ENCODE measurements at regions not wholly inside any gene's neighbourhood (a gene's known extent, or its start where the extent isn't known, plus 50 kb on each side); places are given as distances from the start of the nearest gene placed in this dataset.
"Not testable (repeated sequence)": the region's sequence is repeated elsewhere in the genome, so short reads cannot be mapped to it uniquely, and the experiment has no call there.

GRCh38 chr2:228568275-228568674 lies 386.8 kb upstream of the SPHKAP start:
- DNase-seq: not testable (repeated sequence)

GRCh38 chr2:228561816-228562215 lies 380.3 kb upstream of the SPHKAP start:
- no peak for DNase-seq

DNA sequence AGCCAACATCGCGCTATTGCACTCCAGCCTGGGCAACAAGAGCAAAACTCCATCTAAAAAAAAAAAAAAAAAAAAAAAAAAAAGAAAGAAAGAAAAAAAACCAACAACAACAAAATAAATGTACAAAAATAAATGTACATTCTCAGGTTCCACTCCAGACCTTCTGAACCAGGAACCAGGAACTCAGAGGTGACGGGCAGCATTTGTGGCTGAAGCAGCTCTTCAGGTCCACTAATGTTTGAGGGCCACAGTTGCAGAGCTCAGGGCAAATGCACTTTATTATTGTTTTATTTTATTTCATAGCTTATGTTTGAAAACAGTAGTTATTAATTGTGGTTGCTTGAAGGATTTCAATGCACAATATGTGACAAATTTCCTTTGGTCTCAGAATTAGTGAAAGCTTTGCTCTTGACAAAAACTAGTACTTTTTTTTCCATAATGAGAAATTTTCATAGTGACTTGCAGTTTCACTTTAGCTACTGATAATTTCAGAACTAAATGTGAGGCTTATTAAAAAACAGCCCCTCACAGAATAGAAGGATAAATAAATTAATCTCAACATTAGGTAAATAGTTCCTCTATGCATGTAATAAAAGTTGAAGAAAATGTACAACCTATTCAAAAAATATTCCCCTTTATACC lies 378.4 kb upstream of the SPHKAP start:
- no peak for DNase-seq

GRCh38 chr2:228556717-228557116 lies 375.2 kb upstream of the SPHKAP start:
- DNase-seq: peak; percentile 9

- peak; percentile 12 for DNase-seq
Observed at GRCh38 chr2:228549441-228550007, 368.0 kb upstream of the SPHKAP start.

DNA sequence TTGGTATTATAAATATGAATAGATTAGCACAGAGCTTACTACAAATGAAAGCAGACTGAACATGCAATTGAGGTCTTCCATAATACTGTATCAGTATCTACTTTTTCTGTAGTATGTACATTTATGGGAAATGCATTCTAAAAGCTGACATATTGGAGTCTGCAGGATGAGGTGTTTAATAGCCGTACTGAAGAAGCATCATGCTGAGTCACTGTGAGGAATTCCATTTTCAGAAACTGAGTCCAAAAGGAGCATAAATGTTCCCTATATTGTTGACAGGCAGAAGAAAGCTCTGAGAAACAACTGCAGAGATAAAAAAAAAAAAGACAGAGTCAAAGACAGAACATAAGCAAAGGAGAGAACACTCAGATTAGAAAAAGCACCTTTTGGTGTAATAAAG lies 366.7 kb upstream of the SPHKAP start:
- no peak for DNase-seq

GRCh38 chr2:228545748-228546145 lies 364.3 kb upstream of the SPHKAP start:
- DNase-seq: no peak

DNA sequence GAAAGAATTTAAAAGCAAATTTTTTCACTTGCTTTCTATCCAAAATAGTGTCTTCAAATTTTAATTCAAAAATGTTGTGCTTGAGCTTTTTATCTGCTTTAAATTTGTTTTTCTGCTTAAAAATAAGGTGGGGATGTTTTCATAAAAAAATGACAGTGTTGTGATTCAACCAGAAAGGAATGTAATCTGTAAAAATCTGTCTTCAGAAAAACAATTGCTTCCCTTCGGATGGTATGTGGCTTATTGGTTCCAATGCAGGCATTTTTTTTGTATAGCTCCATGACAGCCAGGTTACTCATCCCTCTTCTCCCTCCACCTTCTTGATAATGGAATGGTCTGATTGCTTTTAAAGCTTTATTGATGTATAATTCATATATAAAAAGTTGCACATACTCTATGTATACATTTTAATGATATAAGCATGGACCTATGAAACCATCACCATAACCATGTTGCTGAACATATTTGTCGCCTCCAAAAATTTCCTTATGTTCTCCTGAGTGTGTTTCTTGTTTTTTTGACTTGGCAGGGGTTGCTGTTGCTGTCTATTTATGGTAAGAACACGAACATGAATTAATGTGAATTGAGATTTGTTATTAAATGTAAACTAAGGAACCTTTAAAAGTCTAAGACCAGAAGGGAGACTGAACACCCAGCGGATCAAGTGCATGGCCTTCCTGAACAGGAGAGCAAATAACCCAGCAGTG lies 363.7 kb upstream of the SPHKAP start:
- DNase-seq: peak; percentile 37

DNA sequence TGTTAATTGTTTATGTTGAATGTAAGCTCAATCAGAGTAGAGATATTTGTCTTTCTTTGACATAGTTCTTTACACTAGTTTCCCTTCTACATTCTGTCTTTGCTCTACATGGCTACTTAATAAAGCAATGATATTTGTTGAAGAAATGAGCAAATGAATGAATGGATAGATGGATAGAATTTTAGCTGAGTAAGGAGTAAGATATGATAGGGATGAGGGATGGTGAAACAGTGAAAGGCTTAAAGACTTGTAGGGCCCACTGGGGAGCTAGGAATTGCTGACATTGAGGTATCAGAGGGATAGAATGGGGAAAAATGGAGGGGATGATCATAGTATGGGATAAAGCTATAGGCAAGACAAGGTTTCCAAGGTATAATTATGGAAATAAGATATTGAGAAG lies 361.6 kb upstream of the SPHKAP start:
- DNase-seq: no peak

DNA sequence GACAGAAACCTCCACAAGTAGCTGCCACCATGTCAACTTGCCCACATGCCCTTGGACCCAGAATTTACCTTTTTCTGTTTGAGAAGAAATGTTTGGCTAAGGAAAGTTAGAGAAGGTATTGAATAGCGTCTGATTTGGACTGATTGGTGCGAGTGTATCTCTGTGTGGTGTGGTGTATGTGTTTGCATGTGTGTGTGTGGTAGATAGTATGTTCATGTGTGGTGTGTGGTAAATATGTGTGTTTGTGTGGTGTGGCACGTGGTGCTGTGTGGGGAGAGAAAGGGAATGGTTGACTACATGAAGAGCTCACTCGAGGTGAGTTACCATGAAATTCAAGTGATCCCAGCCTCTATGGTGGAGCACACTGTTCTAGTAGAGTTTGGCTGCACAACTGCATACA lies 360.8 kb upstream of the SPHKAP start:
- no peak for DNase-seq

DNA sequence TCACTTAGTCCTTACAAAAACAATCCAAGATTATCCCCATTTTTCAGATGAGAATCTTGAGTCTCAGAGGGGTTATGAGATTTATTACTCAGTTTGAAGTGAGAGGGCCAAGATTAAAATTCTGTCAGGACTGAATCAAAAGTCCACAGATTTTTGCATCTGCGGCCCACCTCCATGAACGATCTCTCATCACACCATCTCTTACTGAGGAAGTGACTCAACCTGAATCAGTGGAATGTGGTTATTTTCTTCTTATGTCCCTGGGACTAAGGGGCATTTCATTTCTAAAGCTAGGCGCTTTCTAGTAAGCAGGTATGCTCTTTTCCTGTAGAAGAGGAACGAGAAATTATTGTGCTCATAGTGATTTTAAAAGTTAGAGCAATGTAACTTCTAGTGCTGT lies 360.3 kb upstream of the SPHKAP start:
- no peak for DNase-seq

DNA sequence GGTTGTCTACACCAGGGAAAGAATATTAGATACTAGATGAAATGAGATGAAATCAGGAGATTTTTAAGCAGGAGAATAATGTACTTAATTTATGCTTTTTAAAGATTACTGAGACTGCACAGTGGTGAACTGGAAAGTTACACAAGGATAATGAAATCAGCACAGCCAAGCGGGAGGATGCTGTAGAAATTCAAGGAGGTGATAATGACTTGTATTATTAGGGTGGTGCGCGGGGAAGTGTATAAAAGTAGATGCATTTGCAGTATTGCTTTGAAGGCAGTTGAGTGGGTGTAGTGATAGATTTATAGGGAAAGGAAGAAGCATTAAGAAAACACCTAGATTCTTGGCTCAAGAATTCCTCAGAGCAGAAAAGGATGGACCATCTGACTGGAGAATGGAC lies 359.5 kb upstream of the SPHKAP start:
- no peak for DNase-seq

DNA sequence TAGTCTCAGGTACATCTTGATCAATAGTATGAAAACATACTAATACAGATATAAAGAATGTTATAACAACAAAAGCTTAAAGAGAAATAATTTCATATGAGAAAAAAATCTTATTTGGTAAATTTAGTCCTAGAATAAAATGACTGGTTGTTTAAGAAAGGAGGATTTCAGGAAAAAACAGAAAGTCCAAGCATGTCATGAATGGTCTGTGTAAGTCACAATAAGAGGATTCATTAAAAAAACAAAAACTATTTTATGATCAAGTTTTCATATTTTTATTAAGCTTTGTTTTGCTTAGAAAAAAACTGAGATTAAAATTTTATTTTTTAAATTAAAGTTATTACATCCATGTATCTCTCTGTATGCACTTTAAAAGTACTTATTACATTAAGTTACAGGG lies 353.9 kb upstream of the SPHKAP start:
- DNase-seq: no peak

- no peak for DNase-seq
Observed at GRCh38 chr2:228533156-228533555, 351.7 kb upstream of the SPHKAP start.

- no peak for DNase-seq
Observed at GRCh38 chr2:228532233-228532632, 350.7 kb upstream of the SPHKAP start.

- DNase-seq: no peak
Observed at GRCh38 chr2:228527197-228527881, 345.9 kb upstream of the SPHKAP start.

- no peak for DNase-seq
Observed at GRCh38 chr2:228526687-228527086, 345.2 kb upstream of the SPHKAP start.

DNA sequence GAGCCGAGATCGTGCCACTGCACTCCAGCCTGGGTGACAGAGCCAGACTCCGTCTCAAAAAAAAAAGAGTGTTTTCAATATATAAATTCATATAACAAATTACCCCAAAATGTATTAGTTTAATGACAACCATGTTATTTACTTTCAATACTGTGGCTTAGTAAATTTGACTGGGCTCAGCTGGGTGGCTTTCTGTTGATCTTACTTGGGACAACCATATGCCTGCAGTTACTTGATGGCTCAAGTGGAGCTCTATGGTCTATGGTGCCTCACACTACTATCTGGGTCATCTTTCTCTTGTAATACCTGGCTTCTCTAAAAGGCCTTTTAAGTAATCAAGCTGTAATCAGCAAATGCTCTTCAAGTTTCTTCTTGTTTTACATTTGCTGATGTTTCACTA lies 341.5 kb upstream of the SPHKAP start:
- DNase-seq: no peak

DNA sequence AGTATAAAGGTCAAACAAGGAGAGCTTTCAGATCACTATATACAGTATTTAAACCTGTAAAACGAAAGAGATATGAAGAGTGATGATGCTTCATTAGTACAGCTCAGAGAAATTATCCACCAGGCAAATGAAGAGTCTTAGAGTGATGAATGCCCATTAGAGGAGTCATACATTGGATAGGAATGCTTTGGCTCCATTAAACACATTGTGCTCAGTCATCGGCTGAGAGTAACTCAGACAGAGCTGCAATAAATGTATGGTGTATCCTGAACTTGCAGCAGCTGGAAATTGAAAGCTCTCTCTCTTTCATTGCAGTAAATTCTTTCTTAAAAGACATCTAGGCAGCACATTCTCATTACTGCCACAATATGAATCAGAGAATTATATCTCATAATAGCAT lies 340.8 kb upstream of the SPHKAP start:
- no peak for DNase-seq

DNA sequence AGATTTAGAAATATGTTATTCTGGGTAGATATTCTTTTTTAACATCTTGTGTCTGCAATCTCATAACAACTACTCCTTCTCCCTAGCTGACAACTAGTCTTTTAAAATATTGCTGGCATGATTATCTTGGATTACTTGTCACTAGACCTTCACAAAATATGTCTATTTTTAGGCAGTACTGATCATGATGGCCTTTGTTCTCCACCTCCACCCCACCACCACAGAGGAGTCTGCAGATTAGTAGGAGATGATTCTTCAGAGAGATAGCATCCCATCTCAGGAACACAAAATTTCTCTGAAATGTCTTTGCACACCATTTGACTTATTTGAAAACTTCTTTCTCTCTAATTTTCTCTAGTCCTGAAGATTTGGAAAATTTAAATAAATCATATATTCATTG lies 338.1 kb upstream of the SPHKAP start:
- no peak for DNase-seq

- DNase-seq: no peak
Observed at GRCh38 chr2:228516019-228516418, 334.5 kb upstream of the SPHKAP start.

GRCh38 chr2:228513480-228513879 lies 332.0 kb upstream of the SPHKAP start:
- not testable (repeated sequence) for DNase-seq

DNA sequence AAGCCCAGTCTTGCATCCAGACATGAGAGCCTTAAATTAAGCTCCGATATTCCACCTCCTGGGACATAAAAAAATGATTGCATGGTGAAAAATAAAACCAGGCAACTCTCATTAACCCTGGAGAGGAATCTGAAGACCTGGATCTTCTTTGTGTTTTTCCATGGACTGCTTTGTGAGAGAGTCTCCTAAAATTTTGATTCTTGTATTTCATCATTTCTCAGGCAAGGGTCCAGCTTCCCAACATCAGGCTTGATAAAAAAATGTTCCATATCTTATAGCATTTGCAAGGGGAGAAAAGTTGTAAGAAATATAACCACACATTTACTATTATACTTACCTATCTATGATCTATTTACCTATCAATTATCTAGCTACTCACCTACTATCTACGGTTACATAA lies 327.5 kb upstream of the SPHKAP start:
- DNase-seq: no peak

DNA sequence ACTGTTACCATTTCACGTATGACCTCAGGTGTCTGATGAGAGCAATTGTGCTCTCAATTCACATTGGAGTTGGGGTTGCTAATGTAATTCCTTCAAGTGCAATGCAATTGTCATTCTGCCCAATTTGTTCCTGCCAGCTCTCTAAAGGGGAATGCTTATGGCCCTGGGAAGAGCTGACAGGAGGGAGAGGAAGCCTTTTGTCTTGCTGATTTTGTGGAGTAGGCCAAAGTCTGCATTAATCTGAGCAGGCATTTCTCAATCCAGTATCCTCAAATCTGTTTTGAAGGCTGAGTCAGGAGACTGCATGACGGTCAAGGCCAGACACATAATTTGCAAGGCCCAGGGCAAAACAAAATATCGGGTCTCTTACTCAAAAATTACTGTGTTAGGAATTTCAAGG lies 326.4 kb upstream of the SPHKAP start:
- DNase-seq: no peak
